Stimulated activated naive CD8-positive, alpha-beta T cell treated with anti-CD3 and anti-CD28 coated beads, Interleukin-15, amount 100 ng/mL, for 72 hours (primary cell): ENCODE measurements at regions not wholly inside any gene's neighbourhood (a gene's known extent, or its start where the extent isn't known, plus 50 kb on each side); places are given as distances from the start of the nearest gene placed in this dataset.

Source experiments
- ATAC-seq: fragments of 150-1000 bp; cut with Tn5 transposase; 2 replicates; pipeline ENCODE4 v1.10.0; 2021; ENCODE audit warnings: mild to moderate bottlenecking, moderate library complexity
- DNase-seq, 2 donors: peaks; one replicate each; pipeline ENCODE4 v3.0.0; 2021 to 2022
- H3K27ac Mint-ChIP-seq, 2 donors: one replicate each; pipeline ENCODE4 v1.8.0; 2022; ENCODE audit warnings: mild to moderate bottlenecking in 2 of 2, mixed read lengths in 2 of 2, moderate library complexity in 2 of 2
- H3K27me3 Mint-ChIP-seq: one replicate; pipeline ENCODE4 v1.8.0; 2022; ENCODE audit warnings: mixed read lengths
- H3K4me1 Mint-ChIP-seq: one replicate; pipeline ENCODE4 v1.8.0; 2022; ENCODE audit warnings: mild to moderate bottlenecking, mixed read lengths
- H3K4me3 Mint-ChIP-seq, 2 donors: one replicate each; pipeline ENCODE4 v1.8.0; 2022; ENCODE audit warnings: mild to moderate bottlenecking in 2 of 2, mixed read lengths in 2 of 2, moderate library complexity in 1 of 2
- H3K9me3 Mint-ChIP-seq, 2 donors: one replicate each; pipeline ENCODE4 v1.8.0; 2022; ENCODE audit warnings: mixed read lengths in 2 of 2

DNA sequence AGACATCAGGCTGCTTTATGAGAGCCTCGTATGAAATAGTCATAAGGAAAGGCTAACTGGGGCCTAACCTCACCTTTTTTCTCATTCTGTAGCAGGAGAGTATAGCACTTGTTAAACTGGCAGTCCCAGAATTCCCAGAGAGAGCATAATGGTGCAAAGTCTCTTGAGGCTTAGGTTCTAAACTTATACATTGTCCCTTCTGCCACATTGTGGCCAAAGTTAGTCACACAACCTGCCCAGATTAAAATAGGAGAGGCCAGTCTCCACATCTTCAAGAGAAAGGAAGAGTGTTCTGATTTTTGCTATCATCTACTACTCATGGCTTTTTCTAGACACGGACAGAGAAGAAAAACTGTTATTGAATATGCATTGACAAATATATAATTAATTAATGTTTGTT is 1588.9 kb upstream of the PCDH7 start:
- no peak for ATAC-seq
- Mint-ChIP-seq H3K27me3 (no peaks in the 10 kb centered on the region), H3K9me3 (peaks cover 4 to 22% of the 10 kb centered on the region in 2 donors)

DNA sequence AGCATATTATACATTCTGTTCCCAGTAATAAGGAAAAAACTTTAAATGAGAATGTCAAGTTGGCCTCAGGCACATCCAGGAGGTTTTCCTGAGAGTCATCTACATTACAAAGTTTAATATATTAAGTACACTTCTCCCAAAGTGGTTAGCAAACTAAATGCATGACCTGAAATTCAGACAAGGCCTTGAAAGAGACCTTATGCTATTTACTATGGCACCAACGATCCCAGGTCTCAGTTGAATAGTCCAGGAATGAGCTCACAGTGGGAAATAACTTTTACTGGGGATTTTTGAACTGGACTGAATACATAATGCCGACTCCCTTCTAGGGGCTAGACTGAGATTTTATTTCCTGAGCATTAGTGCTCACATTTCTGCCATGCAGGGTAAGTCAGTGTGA is 1577.5 kb upstream of the PCDH7 start:
- ATAC-seq (no peak), DNase-seq (no peak)
- H3K9me3 Mint-ChIP-seq, result peaks cover 0 to 6% of the 10 kb centered on the region in 2 donors
- H3K27ac Mint-ChIP-seq, result no peak overlapping the region
- no peak overlapping the region for H3K4me3 Mint-ChIP-seq
- H3K4me1 Mint-ChIP-seq, result no peaks in the 10 kb centered on the region
- no peaks in the 10 kb centered on the region for H3K27me3 Mint-ChIP-seq

More for the DNA sequence above, 1588.9 kb upstream of the PCDH7 start:
- no peaks in the 10 kb centered on the region for H3K4me1 Mint-ChIP-seq
- H3K4me3 Mint-ChIP-seq, result no peak overlapping the region
- no peak overlapping the region for H3K27ac Mint-ChIP-seq
- DNase-seq, result no peak

- H3K9me3 Mint-ChIP-seq, result peaks cover 0 to 15% of the 10 kb centered on the region in 2 donors
These were observed 1568.6 kb upstream of the PCDH7 start for GRCh38 chr4:29151584-29151983.

GRCh38 chr4:29153642-29154041 is 1566.5 kb upstream of the PCDH7 start:
- Mint-ChIP-seq H3K4me1 (no peaks in the 10 kb centered on the region), H3K27ac (no peak overlapping the region), H3K27me3 (no peaks in the 10 kb centered on the region), H3K9me3 (peaks cover 0 to 10% of the 10 kb centered on the region in 2 donors), H3K4me3 (no peak overlapping the region)
- DNase-seq (no peak), ATAC-seq (no peak)

More at GRCh38 chr4:29151584-29151983, 1568.6 kb upstream of the PCDH7 start:
- no peak for DNase-seq
- H3K4me1 Mint-ChIP-seq, result no peaks in the 10 kb centered on the region
- no peak overlapping the region for H3K27ac Mint-ChIP-seq
- H3K4me3 Mint-ChIP-seq, result no peak overlapping the region
- no peaks in the 10 kb centered on the region for H3K27me3 Mint-ChIP-seq
- no peak for ATAC-seq

DNA sequence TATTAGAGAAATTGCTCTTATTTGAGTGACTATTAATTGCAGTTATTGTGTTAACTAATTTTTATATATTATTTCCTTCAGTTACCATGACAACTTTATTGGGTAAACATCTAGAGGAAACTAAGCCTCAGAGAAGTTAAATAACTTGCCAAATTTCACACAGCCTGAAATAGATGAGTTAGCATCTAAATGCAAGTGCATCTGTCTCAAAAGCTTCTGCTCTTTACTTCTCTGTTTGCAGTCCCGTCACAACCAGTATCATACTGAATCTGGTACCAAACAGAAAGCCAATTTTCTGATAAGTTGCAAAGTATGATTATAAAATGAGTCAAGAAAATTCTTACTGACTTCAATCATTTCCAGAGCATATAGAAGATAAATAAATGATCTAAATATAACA is 1544.9 kb upstream of the PCDH7 start:
- no peak overlapping the region for H3K4me3 Mint-ChIP-seq
- no peaks in the 10 kb centered on the region for H3K4me1 Mint-ChIP-seq
- H3K27ac Mint-ChIP-seq, result no peak overlapping the region
- ATAC-seq (no peak), DNase-seq (no peak)
- peaks cover 0 to 13% of the 10 kb centered on the region in 2 donors for H3K9me3 Mint-ChIP-seq
- no peaks in the 10 kb centered on the region for H3K27me3 Mint-ChIP-seq

- ATAC-seq, result no peak
- H3K4me3 Mint-ChIP-seq, result no peak overlapping the region
- no peak overlapping the region for H3K27ac Mint-ChIP-seq
- DNase-seq, result no peak
- H3K27me3 Mint-ChIP-seq, result no peaks in the 10 kb centered on the region
- H3K9me3 Mint-ChIP-seq, result peaks cover 4 to 5% of the 10 kb centered on the region in 2 donors
- no peaks in the 10 kb centered on the region for H3K4me1 Mint-ChIP-seq
These were observed 1521.1 kb upstream of the PCDH7 start for GRCh38 chr4:29199025-29199424.

DNA sequence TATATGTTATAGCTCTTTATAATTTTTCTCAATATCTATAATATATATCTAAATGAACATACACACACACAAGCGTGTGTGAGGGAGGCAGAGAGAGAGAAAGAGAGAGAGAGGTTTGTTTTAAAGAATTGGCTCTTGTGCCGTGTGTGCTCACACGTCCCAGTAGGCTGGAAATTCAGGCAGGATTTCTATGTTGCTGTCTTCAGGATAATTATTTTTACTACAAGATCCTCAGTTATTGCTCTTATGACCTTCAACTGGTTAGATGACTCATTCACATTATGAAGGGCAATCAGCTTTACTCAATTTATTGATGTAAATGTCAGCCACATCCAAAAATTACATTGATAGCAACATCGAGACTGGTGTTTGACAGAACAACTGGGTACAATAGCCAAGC is 1520.7 kb upstream of the PCDH7 start:
- ATAC-seq, result no peak
- Mint-ChIP-seq H3K4me3 (no peak overlapping the region), H3K27ac (no peak overlapping the region), H3K4me1 (no peaks in the 10 kb centered on the region), H3K27me3 (no peaks in the 10 kb centered on the region), H3K9me3 (peaks cover 4 to 7% of the 10 kb centered on the region in 2 donors)
- no peak for DNase-seq

DNA sequence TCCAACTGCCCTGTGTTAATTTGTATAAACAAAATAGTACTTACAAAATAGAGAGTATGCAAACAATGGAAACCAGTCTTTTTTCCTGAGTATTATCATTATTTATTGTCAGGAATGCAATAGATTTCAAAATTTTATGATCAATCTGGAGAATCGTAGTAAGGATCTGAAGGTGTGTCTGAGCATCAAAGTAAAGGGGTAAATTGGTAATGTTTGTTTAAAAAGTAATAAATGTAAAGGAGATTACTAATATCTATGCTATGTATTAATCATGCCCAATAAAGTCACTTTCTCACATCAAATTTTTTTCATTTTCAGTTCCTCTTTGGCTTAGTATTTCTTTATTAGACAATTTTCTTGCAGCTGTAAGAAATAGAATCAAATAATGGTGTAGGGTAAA is 1507.1 kb upstream of the PCDH7 start:
- Mint-ChIP-seq H3K27ac (no peak overlapping the region), H3K4me3 (no peak overlapping the region), H3K9me3 (peaks cover 0 to 7% of the 10 kb centered on the region in 2 donors), H3K27me3 (no peaks in the 10 kb centered on the region), H3K4me1 (no peaks in the 10 kb centered on the region)
- ATAC-seq (no peak), DNase-seq (no peak)

GRCh38 chr4:29220761-29221160 is 1499.4 kb upstream of the PCDH7 start:
- no peak overlapping the region for H3K4me3 Mint-ChIP-seq

DNA sequence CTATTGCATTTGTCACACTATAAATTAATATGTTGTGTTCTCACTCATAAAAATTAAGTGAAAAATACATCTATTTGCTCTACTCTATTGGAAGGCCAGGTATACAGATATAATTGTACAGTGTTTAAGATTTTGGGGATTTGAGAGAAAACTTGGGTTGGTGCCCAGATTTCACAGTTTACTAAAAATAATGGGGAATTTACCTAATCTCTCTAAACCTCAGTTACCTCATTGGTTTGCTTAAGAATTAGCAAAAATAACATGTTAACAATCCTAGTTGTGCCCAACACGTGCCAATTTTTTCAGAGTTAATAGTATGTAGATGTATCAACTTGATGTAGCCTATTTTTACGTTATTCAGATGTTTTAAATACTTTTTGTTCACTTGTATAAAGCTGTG is 1495.3 kb upstream of the PCDH7 start:
- Mint-ChIP-seq H3K27ac (no peak overlapping the region), H3K4me3 (no peak overlapping the region), H3K4me1 (no peaks in the 10 kb centered on the region), H3K9me3 (peaks cover 8 to 9% of the 10 kb centered on the region in 2 donors), H3K27me3 (no peaks in the 10 kb centered on the region)
- no peak for ATAC-seq
- DNase-seq, result no peak

More at GRCh38 chr4:29220761-29221160, 1499.4 kb upstream of the PCDH7 start:
- ATAC-seq (no peak), DNase-seq (no peak)
- Mint-ChIP-seq H3K27me3 (no peaks in the 10 kb centered on the region), H3K27ac (no peak overlapping the region), H3K4me1 (no peaks in the 10 kb centered on the region), H3K9me3 (peaks cover 0 to 7% of the 10 kb centered on the region in 2 donors)

DNA sequence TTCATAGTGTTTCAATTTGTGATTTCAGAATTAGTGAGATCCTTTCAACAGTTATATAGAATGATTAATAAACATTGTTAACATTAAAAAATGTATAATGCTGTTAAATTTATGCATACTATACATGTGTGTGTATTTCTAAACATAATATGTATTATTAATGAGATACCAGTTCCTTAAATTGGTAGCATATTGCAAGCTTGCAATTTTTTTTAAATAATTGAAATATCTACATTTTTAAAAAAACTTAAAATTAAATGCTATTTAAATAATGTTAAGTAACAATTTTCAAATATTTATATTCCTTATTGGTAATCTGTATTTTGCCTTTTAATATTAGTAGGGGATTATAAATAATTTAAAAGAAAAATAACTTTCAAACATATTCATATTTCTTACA is 1479.5 kb upstream of the PCDH7 start:
- no peaks in the 10 kb centered on the region for H3K4me1 Mint-ChIP-seq
- H3K27ac Mint-ChIP-seq, result no peak overlapping the region
- no peak overlapping the region for H3K4me3 Mint-ChIP-seq
- peaks cover 9 to 12% of the 10 kb centered on the region in 2 donors for H3K9me3 Mint-ChIP-seq
- no peak for ATAC-seq
- H3K27me3 Mint-ChIP-seq, result no peaks in the 10 kb centered on the region
- DNase-seq, result no peak

- Mint-ChIP-seq H3K9me3 (peaks cover 0 to 5% of the 10 kb centered on the region in 2 donors), H3K27ac (no peak overlapping the region), H3K4me1 (no peaks in the 10 kb centered on the region), H3K27me3 (no peaks in the 10 kb centered on the region), H3K4me3 (no peak overlapping the region)
- DNase-seq, result no peak
- no peak for ATAC-seq
These were observed 1477.1 kb upstream of the PCDH7 start for GRCh38 chr4:29243054-29243453.

DNA sequence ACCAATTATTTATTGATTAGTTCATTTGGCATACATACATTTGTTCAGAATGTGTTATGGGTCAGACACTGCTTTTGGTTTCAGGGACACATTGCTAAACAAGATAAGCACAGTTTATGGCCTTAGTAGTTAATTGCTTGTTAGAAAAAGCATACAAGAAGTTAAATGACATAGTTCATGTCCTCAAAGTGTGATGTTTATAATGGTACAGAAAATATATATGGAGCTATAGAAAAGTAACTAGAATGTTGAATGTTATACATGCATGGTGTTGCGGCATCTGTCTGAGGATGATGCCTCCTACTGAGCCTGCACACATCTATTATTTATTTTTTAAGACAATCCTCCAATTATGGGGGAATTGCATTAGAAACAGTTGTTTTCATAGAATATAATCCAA is 1476.3 kb upstream of the PCDH7 start:
- Mint-ChIP-seq H3K9me3 (peaks cover 0 to 5% of the 10 kb centered on the region in 2 donors), H3K27ac (no peak overlapping the region), H3K4me3 (no peak overlapping the region), H3K4me1 (no peaks in the 10 kb centered on the region), H3K27me3 (no peaks in the 10 kb centered on the region)
- ATAC-seq, result no peak
- DNase-seq, result no peak

- no peak for DNase-seq
- no peak for ATAC-seq
- Mint-ChIP-seq H3K27ac (no peak overlapping the region), H3K4me1 (no peaks in the 10 kb centered on the region), H3K4me3 (no peak overlapping the region), H3K9me3 (peaks cover 17 to 23% of the 10 kb centered on the region in 2 donors), H3K27me3 (no peaks in the 10 kb centered on the region)
These were observed 1460.6 kb upstream of the PCDH7 start for GRCh38 chr4:29259556-29259955.

DNA sequence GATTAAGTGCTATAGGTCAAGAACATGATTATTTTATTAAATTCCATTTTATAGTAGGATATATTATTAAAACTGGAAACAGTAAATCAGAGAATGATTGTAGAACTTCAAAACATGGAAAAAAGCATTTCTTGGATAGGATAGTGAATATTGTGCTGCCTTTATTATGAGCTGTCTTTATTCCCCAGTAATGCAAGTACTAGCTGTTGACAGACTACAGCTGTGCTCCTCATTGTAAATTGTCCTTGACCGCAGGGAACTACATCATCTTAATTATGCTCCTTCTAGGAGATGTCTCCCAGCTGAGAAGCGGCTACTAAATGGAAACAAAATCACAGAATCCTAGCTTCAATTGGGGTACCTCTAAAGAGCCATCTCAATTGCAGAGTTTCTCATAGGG is 1457.2 kb upstream of the PCDH7 start:
- Mint-ChIP-seq H3K9me3 (peaks cover 10 to 13% of the 10 kb centered on the region in 2 donors), H3K4me3 (no peak overlapping the region), H3K27ac (no peak overlapping the region), H3K27me3 (no peaks in the 10 kb centered on the region), H3K4me1 (no peaks in the 10 kb centered on the region)
- ATAC-seq (no peak), DNase-seq (no peak)

DNA sequence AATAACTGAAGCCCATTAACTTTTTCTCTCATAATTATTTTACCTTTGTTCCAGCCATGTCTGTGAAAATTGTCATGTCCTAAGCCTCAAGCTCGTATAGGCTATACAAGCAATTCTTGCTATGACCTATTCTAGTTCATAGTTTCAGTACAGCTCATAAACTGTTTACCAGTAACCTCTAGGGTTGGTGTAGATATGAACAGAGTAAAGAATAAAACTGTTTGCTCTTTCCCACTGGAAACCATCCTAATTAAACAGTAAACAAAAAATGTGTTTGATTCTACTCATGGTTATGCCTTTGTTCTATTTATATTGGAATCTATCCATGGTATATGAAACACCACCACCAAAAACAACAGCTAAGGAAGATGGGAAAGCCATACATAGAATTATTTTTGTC is 1444.0 kb upstream of the PCDH7 start:
- Mint-ChIP-seq H3K4me3 (no peak overlapping the region), H3K9me3 (peaks cover 5 to 9% of the 10 kb centered on the region in 2 donors), H3K4me1 (no peaks in the 10 kb centered on the region), H3K27me3 (no peaks in the 10 kb centered on the region), H3K27ac (no peak overlapping the region)
- no peak for ATAC-seq
- DNase-seq, result no peak

GRCh38 chr4:29277381-29277780 is 1442.8 kb upstream of the PCDH7 start:
- Mint-ChIP-seq H3K9me3 (peaks cover 5 to 9% of the 10 kb centered on the region in 2 donors), H3K4me1 (no peaks in the 10 kb centered on the region), H3K27ac (no peak overlapping the region), H3K4me3 (no peak overlapping the region), H3K27me3 (no peaks in the 10 kb centered on the region)
- ATAC-seq, result no peak
- no peak for DNase-seq
